Transverse colon (tissue), 4 donors: ENCODE measurements at regions not wholly inside any gene's neighbourhood (a gene's known extent, or its start where the extent isn't known, plus 50 kb on each side); places are given as distances from the start of the nearest gene placed in this dataset.

Experiments used
- DNase-seq: peaks from one replicate; pipeline ENCODE4 v3.0.0-alpha.2; 2019
- H3K27ac ChIP-seq, 4 donors: fragments of 200-600 bp; sonication (generic); 2 replicates each; pipeline ENCODE4 v1.5.1; 2016 to 2018; ENCODE audit warnings: inconsistent platforms in 4 of 4
- H3K27me3 ChIP-seq: fragments of 200-600 bp; sonication (generic); 2 replicates; pipeline ENCODE4 v1.5.1; 2017; ENCODE audit warnings: inconsistent platforms
- H3K36me3 ChIP-seq, 4 donors: fragments of 200-600 bp; sonication (generic); 2 replicates each; pipeline ENCODE4 v1.5.1; 2017 to 2019; ENCODE audit warnings: inconsistent platforms in 4 of 4
- H3K4me1 ChIP-seq, 4 donors: fragments of 200-600 bp; sonication (generic); 2 replicates each; pipeline ENCODE4 v1.5.1; 2017 to 2020; ENCODE audit warnings: inconsistent platforms in 4 of 4
- H3K4me3 ChIP-seq, 4 donors: fragments of 200-600 bp; sonication (generic); 1 replicate in 1 of 4; 2 replicates in 3 of 4; pipeline versions ENCODE4 v1.5.1 to v1.6.1; 2017 to 2019; ENCODE audit warnings: inconsistent platforms in 4 of 4
- H3K9me3 ChIP-seq, 2 donors: fragments of 200-600 bp; sonication (generic); 2 replicates each; pipeline ENCODE4 v1.5.1; 2017 to 2019; ENCODE audit warnings: inconsistent platforms in 2 of 2
- CTCF ChIP-seq, 5 experiments: fragments of 200-600 bp in 3 of 5; fragments of 450-650 bp in 2 of 5; sonication (generic) in 3 of 5; IDR thresholded peaks; 1 replicate in 2 of 5; 2 replicates in 3 of 5; pipeline ENCODE4 v1.5.1; 2016 to 2017; ENCODE audit warnings: antibody characterized with exemption in 5 of 5, inconsistent platforms in 3 of 5, mild to moderate bottlenecking in 2 of 5, moderate library complexity in 1 of 5
- EP300 ChIP-seq: sonication (generic); formaldehyde crosslinking; IDR thresholded peaks from one replicate; pipeline ENCODE4 v1.6.1; 2017; ENCODE audit warnings: antibody characterized with exemption, low read depth
- POLR2A ChIP-seq: fragments of 450-650 bp; IDR thresholded peaks from one replicate; pipeline ENCODE4 v1.6.1; 2016; ENCODE audit warnings: antibody characterized with exemption, mild to moderate bottlenecking, moderate library complexity
- POLR2AphosphoS5 ChIP-seq, 3 donors: sonication (generic); formaldehyde crosslinking; IDR thresholded peaks; one replicate each; pipeline ENCODE4 v1.6.1; 2016; ENCODE audit warnings: antibody characterized with exemption in 3 of 3
- WGBS, 2 donors: methylation state at CpG; one replicate each; pipeline ENCODE4 v1.1.5; 2018; ENCODE audit warnings: low coverage in 1 of 2; 5-methylcytosine and 5-hydroxymethylcytosine counted together
- in situ Hi-C, 4 donors: fragments of 200-750 bp; cut with MboI; loops; one replicate each; pipeline versions ENCODE4 v1.15.0 to v1.15.1; 2017; ENCODE audit warnings: low sequenced_read_pairs in 3 of 4, low pct_ligation_motif_present in 1 of 4, low pct_unique_long_range_greater_than_20kb in 1 of 4
- intact Hi-C: fragments of 100-400 bp; cut with DNase I; formaldehyde crosslinking; loops from one replicate; pipeline ENCODE4 v1.15.1; 2023; ENCODE audit warnings: low total_unique reads

GRCh38 chr6:9455864-9456658 is 958.8 kb downstream of the TFAP2A start:
- in situ Hi-C loops (no loop called here), intact Hi-C loops (no loop called here)
- no peak for DNase-seq
- H3K36me3 ChIP-seq: no peaks in the 10 kb centered on the region
- no peak overlapping the region for H3K27ac ChIP-seq
- TF ChIP-seq POLR2AphosphoS5 (IDR thresholded peaks at IDR 0.05): no peak
- TF ChIP-seq POLR2A: no peak
- TF ChIP-seq EP300: no peak
- no peak for TF ChIP-seq CTCF (IDR thresholded peaks at IDR 0.05)
- H3K4me1 ChIP-seq: no peaks in the 10 kb centered on the region
- no peak overlapping the region for H3K4me3 ChIP-seq
- no peaks in the 10 kb centered on the region for H3K27me3 ChIP-seq
- 32 to 33% methylated on average over 6 to 7 of the region's 7 CpGs for WGBS, 2 donors
- no peaks in the 10 kb centered on the region for H3K9me3 ChIP-seq

GRCh38 chr6:9439621-9440330 is 975.1 kb downstream of the TFAP2A start:
- TF ChIP-seq POLR2AphosphoS5 (IDR thresholded peaks at IDR 0.05) (no peak), EP300 (no peak), CTCF (IDR thresholded peaks at IDR 0.05) (no peak), POLR2A (no peak)
- Histone ChIP-seq H3K9me3 (no peaks in the 10 kb centered on the region), H3K27ac (no peak overlapping the region), H3K4me3 (no peak overlapping the region), H3K27me3 (no peaks in the 10 kb centered on the region), H3K4me1 (no peaks in the 10 kb centered on the region), H3K36me3 (no peaks in the 10 kb centered on the region)
- no peak for DNase-seq
- intact Hi-C loops: loop anchor here (1.0 to 10.0 kb wide), 2 partner anchors 10 to 275 kb away; no protein-coding TSS in a partner anchor
- in situ Hi-C loops: no loop called here
- WGBS, 2 donors: 70% methylated on average over 1 of the region's 1 CpG; no CpG with 5 or more reads in 1 of the 2 donors

GRCh38 chr6:9437836-9438235 is 977.0 kb downstream of the TFAP2A start:
- H3K27me3 ChIP-seq: no peaks in the 10 kb centered on the region
- TF ChIP-seq POLR2A (no peak), POLR2AphosphoS5 (IDR thresholded peaks at IDR 0.05) (no peak), EP300 (no peak), CTCF (IDR thresholded peaks at IDR 0.05) (no peak)
- no peaks in the 10 kb centered on the region for H3K9me3 ChIP-seq
- in situ Hi-C loops: no loop called here
- H3K27ac ChIP-seq: no peak overlapping the region
- DNase-seq: no peak
- no peaks in the 10 kb centered on the region for H3K4me1 ChIP-seq
- intact Hi-C loops: no loop called here
- no peak overlapping the region for H3K4me3 ChIP-seq
- 78 to 88% methylated on average over 3 of the region's 3 CpGs for WGBS, 2 donors
- no peaks in the 10 kb centered on the region for H3K36me3 ChIP-seq

GRCh38 chr6:9435281-9435680 is 979.6 kb downstream of the TFAP2A start:
- H3K36me3 ChIP-seq: no peaks in the 10 kb centered on the region
- no peaks in the 10 kb centered on the region for H3K27me3 ChIP-seq
- TF ChIP-seq CTCF (IDR thresholded peaks at IDR 0.05) (no peak), POLR2AphosphoS5 (IDR thresholded peaks at IDR 0.05) (no peak), EP300 (no peak), POLR2A (no peak)
- 50 to 61% methylated on average over 4 of the region's 4 CpGs for WGBS, 2 donors
- in situ Hi-C loops (no loop called here), intact Hi-C loops (no loop called here)
- H3K4me1 ChIP-seq: no peaks in the 10 kb centered on the region
- DNase-seq: no peak
- no peak overlapping the region for H3K4me3 ChIP-seq
- H3K9me3 ChIP-seq: no peaks in the 10 kb centered on the region
- H3K27ac ChIP-seq: no peak overlapping the region
